ENCODE measurements at regions not wholly inside any gene's neighbourhood (a gene's known extent, or its start where the extent isn't known, plus 50 kb on each side); places are given as distances from the start of the nearest gene placed in this dataset.
A peak's percentile ranks its signal among the peaks of the same experiment; 100 is the strongest.
"Not testable (repeated sequence)": the region's sequence is repeated elsewhere in the genome, so short reads cannot be mapped to it uniquely, and the experiment has no call there.

GRCh38 chr7:67486401-67486800, 489.8 kb downstream of the TYW1 start:
- DNase-seq, result no peak

GRCh38 chr7:67487316-67487715, 490.7 kb downstream of the TYW1 start:
- DNase-seq, result no peak

- DNase-seq, result no peak
Measured at GRCh38 chr7:67489881-67490280, 493.2 kb downstream of the TYW1 start.

GRCh38 chr7:67493366-67493765, 496.7 kb downstream of the TYW1 start:
- DNase-seq, result no peak

GRCh38 chr7:67496589-67496988, 500.0 kb downstream of the TYW1 start:
- DNase-seq, result no peak

- DNase-seq, result not testable (repeated sequence)
Measured at GRCh38 chr7:67497914-67498313, 501.3 kb downstream of the TYW1 start.

GRCh38 chr7:67502929-67503328, 506.3 kb downstream of the TYW1 start:
- DNase-seq, result no peak

- no peak for DNase-seq
Measured at GRCh38 chr7:67505449-67505848, 508.8 kb downstream of the TYW1 start.

- DNase-seq, result peak; percentile 42
Measured at GRCh38 chr7:67512481-67512880, 515.8 kb downstream of the TYW1 start.

GRCh38 chr7:67518580-67518979, 521.9 kb downstream of the TYW1 start:
- DNase-seq, result peak; percentile 22

GRCh38 chr7:67519171-67519570, 522.5 kb downstream of the TYW1 start:
- DNase-seq, result no peak

GRCh38 chr7:67522504-67522903, 525.9 kb downstream of the TYW1 start:
- no peak for DNase-seq

GRCh38 chr7:67523713-67524112, 527.1 kb downstream of the TYW1 start:
- no peak for DNase-seq

GRCh38 chr7:67525588-67525987, 529.0 kb downstream of the TYW1 start:
- DNase-seq, result peak; percentile 98

GRCh38 chr7:67535241-67535989, 538.8 kb downstream of the TYW1 start:
- no peak for DNase-seq

- DNase-seq, result no peak
Measured at GRCh38 chr7:67542916-67543315, 546.3 kb downstream of the TYW1 start.

- DNase-seq, result no peak
Measured at GRCh38 chr7:67547183-67547907, 550.7 kb downstream of the TYW1 start.

- DNase-seq, result no peak
Measured at GRCh38 chr7:67549126-67549525, 552.5 kb downstream of the TYW1 start.

- peak; percentile 87 for DNase-seq
Measured at GRCh38 chr7:67550801-67551436, 554.3 kb downstream of the TYW1 start.

GRCh38 chr7:67552738-67553137, 556.1 kb downstream of the TYW1 start:
- DNase-seq, result no peak

- DNase-seq, result no peak
Measured at GRCh38 chr7:67553378-67553777, 556.7 kb downstream of the TYW1 start.

- no peak for DNase-seq
Measured at GRCh38 chr7:67554986-67555385, 558.4 kb downstream of the TYW1 start.

GRCh38 chr7:67564959-67565358, 568.3 kb downstream of the TYW1 start:
- DNase-seq, result no peak

- no peak for DNase-seq
Measured at GRCh38 chr7:67566101-67566500, 569.5 kb downstream of the TYW1 start.

Measured in NCI-H345 (cell line).